GM18508 (cell line): ENCODE measurements at regions not wholly inside any gene's neighbourhood (a gene's known extent, or its start where the extent isn't known, plus 50 kb on each side); places are given as distances from the start of the nearest gene placed in this dataset.

Experiments
- ATAC-seq: cut with Tn5 transposase; IDR thresholded peaks from one replicate; pipeline ENCODE4 v1.9.1; 2021; ENCODE audit warnings: moderate number of reproducible peaks; ENCODE audit not compliant: insufficient read depth, unreplicated experiment

- no peak for ATAC-seq
Measured at GRCh38 chr2:120826716-120827410, 91.2 kb downstream of the GLI2 start.

DNA sequence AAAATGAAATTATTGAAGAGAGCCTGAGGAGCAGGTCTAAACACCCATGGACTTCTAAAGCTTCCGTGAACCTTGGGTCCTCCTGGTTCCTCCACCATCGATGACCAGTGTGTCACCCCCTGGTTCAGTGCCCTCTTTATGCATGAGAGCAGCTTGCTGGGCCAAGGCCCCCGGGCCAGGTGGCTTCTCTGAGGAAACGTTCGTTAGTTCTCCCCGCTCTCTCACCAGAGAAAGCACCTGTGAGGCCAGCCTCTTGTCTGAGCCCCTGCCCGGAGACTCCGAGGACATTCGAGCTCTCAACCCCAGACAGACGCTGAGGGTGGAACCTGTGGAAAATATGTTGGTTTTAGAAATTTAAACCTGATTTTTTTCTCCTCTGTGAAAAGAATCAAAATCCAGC is 92.4 kb downstream of the GLI2 start:
- ATAC-seq = no peak

- no peak for ATAC-seq
Measured at GRCh38 chr2:120828829-120829632, 93.4 kb downstream of the GLI2 start.

- no peak for ATAC-seq
Measured at GRCh38 chr2:120829633-120830025, 94.0 kb downstream of the GLI2 start.

GRCh38 chr2:120830096-120830830 is 94.6 kb downstream of the GLI2 start:
- ATAC-seq = no peak

DNA sequence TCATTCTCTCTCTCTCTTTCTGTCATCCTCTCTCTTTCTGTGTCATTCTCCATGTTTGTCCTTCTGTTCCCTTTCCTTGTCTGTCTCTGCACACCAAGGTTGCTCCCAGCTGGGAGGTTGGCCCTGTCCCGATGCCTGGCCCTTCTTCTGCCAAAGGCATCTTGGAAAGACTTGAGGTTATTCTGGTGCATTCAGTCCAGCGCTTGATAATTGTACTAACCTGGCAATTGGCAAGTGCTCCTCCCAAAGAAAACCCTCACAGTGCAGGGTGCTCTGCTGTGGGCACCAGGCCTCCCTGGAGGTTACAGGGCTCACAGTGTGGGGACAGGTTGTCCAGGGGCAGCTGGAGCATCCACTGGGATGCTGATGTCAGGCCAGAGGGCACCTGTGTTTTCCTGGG is 95.4 kb downstream of the GLI2 start:
- ATAC-seq = no peak

DNA sequence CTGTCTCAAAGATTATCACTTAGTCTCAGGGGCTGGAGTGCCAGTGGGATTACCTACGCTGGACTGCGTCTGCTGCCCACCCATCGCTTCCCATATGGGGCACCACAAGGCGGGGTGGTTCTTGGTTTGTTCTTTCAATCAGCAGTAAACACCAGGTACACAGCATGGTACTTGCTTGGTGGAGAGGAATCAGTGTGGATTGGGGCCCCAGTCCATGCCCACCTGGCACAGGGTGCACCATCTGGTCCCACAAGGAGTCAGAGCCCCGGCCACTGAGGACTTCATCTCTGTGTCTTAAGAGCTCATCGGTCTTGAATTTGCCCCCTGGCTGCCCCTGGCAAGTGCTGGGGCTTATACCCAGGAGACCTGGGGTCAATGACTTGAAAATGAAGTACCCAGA is 96.2 kb downstream of the GLI2 start:
- ATAC-seq = no peak

DNA sequence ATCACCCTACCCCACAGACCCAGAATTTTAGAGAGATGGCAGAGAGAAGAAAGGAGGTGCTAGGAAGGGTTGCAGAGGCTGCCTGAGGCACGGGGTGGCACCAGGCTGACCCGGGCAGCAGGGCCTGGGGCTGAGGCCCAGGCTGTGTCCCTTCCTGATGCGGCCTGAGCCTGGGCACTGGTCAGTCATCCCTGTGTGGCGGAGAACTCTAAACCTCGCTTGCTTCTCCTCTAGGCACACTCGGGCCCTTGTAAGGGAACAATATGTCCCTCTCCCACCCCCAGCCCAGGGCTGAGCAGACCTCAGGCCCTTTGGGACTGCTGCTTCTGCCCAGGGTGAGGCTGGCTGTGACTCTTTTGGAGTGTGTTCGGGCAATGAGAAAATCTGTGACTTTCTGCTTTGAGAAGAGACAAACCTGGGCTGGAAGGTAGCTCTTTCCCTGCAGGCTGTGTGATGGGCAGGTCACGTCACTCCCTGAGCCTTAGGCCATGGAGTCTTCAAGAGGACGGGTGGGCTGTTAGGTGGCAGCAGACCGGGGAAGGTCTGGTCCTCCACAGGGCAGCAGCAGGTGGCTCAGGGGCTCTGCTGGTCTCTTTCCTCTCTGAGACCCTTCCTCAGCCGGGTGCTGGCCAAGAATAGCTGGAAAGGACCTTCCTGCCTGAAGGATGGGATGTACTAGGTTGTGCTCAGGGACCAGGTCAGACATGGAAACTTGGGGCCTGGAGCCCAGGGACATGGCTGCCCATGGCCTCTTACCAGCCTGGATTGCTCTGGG is 96.8 kb downstream of the GLI2 start:
- ATAC-seq = no peak

DNA sequence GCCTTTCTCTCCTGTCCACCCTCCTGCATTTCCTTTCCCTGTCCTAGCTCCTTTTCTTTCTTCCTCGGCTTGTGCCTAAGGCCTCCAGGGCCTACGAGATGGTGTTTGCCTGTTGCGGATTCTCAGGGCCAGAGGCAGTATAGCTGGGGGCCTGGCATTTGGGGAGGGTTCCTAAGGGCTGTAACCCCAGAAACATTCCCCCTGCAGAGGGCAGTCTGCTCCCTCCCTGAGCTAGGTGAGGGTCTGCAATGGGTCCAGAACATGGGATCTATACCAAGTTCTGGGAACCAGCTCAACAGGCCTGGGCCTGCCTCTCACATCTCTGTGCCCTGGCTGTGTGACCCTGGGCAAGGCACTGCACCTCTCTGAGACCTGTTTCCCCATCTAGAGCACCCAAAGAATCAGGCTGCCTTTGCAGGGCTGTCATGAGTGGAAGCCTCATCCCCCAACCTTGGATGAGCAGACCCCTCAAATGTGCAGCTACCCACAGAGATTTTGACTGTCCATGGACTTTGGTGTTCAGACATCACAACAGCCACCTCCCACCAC is 97.5 kb downstream of the GLI2 start:
- no peak for ATAC-seq

DNA sequence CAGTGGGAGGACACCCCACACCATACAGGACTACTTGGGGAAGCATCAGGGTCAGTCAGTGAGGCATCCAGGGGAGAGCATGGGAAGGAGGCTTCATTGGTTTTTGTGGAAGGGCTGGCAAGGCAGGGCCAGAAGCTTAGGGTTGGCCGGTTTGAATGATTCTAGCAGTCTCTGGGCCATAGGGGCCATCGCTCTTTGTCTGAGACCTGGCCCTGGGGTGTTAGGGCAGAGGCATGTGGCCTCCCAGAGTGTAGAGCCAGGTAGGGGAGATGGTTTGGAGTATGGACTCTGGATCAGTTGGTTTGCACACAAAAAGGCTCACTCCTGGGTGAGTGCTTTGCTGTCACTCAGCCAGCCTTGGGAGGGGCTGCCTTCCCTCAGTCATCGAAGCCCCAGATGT is 98.5 kb downstream of the GLI2 start:
- no peak for ATAC-seq

DNA sequence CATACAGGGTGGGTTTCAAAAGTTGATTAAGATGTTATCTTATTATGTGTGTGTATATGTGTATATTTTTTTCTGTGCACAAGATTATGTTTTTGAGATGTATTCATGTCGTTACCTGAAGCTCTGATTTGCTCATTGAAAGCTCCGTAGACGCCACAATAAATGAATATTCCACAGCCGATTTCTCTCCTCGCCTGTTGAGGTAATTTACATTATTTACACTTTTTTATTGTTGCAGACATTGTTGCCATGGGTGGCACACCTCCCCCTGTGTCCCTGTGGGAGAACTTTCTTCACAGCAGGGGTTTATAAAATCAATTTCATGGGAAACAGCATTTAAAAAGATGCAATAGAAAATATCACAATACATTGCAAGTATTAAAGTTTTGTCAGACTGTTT is 100.6 kb downstream of the GLI2 start:
- ATAC-seq = no peak

GRCh38 chr2:120840795-120841487 is 105.3 kb downstream of the GLI2 start:
- ATAC-seq = no peak

- no peak for ATAC-seq
Measured at GRCh38 chr2:120842456-120843439, 107.1 kb downstream of the GLI2 start.

GRCh38 chr2:120844070-120844738 is 108.5 kb downstream of the GLI2 start:
- ATAC-seq = no peak

- ATAC-seq = no peak
Measured at GRCh38 chr2:120845277-120845676, 109.6 kb downstream of the GLI2 start.

DNA sequence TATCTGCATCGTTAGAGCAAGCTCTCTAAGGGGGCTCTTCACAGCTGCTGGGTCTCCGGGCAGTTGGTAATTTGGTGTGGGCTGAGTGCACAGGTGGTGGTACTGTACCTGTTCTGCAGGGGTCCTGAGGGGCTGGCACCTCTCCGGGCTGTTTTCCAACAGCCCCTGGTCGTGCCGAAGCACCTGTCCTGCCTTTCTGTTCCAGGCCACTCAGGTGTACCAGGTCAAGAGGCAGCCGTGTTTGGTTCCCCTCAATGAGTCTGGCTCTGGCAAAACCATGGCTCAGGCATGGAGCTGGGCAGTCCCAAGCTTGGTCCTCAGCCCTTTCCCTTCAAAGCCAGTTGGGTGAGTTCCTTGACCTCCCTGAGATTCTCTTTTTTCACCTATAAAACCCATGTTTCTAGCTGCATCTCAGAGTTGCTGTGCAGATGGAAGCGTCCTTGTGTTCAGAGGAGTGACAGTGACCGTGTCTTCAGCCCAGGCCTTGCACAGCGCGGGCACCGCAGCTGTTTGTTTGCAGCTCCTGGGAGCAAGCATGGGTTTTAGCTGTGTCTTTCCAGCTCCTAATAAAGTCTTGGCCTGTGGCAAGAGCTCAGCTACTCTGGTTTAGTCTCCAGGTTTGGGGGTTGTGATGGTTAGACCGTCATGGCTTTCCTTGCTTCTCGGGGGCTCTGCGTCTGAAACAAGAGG is 110.9 kb downstream of the GLI2 start:
- ATAC-seq = no peak

DNA sequence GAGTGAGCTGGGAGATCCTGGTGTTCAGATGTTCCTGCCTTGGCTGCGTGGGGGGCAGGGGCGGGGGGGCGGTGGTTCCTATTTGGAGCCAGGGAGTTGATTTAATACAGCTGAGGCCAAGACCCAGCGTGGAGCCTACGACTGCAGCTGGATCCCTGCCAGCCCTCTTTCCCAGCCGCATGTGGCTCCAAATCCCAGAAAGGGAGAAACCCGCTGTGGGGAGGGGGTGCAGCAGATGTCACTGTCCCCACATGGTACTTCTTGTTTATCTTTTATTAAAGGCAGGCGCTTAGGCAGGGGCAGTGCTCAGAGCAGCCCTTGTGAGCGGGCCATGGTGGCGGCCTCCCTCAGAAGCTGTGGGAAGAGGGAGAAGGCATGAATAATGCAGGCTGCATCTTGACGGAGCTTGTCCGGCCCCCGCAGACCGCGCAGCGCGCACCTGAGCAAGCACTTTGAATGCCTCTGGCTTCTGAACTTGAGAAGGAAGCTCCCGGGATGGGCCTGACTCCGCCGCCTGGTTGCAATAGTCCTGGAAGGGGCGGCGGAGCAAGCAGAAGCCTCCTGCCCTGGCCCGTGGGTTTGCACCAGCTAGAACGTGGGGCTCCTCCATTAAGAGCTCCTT is 112.1 kb downstream of the GLI2 start:
- ATAC-seq = no peak
